ENCODE measurements at regions not wholly inside any gene's neighbourhood (a gene's known extent, or its start where the extent isn't known, plus 50 kb on each side); places are given as distances from the start of the nearest gene placed in this dataset.
"Not testable (repeated sequence)": the region's sequence is repeated elsewhere in the genome, so short reads cannot be mapped to it uniquely, and the experiment has no call there.

DNA sequence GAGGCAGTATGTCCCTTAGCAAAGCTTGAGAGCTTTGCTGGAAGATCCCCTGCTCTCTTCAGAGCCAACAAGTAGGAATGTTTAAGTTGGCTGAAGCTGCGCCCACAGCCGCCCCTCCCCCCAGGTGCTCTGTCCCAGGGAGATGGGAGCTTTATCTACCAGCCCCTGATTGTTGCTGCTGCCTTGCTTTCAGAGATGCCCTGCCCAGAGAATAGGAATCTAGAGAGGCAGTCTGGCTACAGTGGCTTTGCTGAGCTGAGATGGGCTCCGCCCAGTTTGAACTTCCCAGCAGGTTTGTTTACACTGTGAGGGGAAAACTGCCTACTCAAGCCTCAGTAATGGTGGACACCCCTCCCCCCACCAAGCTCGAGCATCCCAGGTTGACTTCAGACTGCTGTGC, 423.6 kb downstream of the KCTD16 start:
- TF ChIP-seq EZH2 (IDR thresholded peaks at IDR 0.05; ENCODE audit: borderline replicate concordance, low read depth, low read length, poor library complexity, severe bottlenecking); CTCF (conservative IDR thresholded peaks at IDR 0.05; ENCODE audit: low read depth, low read length): not testable (repeated sequence)

Measured in A673 (cell line).